Activated CD4-positive, alpha-beta T cell treated with anti-CD3 and anti-CD28 coated beads, Interleukin-2, amount 50 U/mL, for 16 hours (primary cell): ENCODE measurements at regions not wholly inside any gene's neighbourhood (a gene's known extent, or its start where the extent isn't known, plus 50 kb on each side); places are given as distances from the start of the nearest gene placed in this dataset.

Experiments used
- DNase-seq: peaks from one replicate; pipeline ENCODE4 v3.0.0-alpha.2; 2020

- DNase-seq, result peak; percentile 87
Measured at GRCh38 chr14:101707068-101707842, 54.3 kb upstream of the PPP2R5C start.

- DNase-seq, result no peak
Measured at GRCh38 chr14:101707863-101708620, 53.5 kb upstream of the PPP2R5C start.

GRCh38 chr14:101708853-101709532 lies 52.5 kb upstream of the PPP2R5C start:
- DNase-seq, result no peak

- no peak for DNase-seq
Measured at GRCh38 chr14:101709533-101709881, 52.0 kb upstream of the PPP2R5C start.

- no peak for DNase-seq
Measured at GRCh38 chr14:101709962-101710931, 51.3 kb upstream of the PPP2R5C start.

GRCh38 chr14:101711041-101711856 lies 50.3 kb upstream of the PPP2R5C start:
- DNase-seq, result no peak
